ENCODE measurements at regions not wholly inside any gene's neighbourhood (a gene's known extent, or its start where the extent isn't known, plus 50 kb on each side); places are given as distances from the start of the nearest gene placed in this dataset.

DNA sequence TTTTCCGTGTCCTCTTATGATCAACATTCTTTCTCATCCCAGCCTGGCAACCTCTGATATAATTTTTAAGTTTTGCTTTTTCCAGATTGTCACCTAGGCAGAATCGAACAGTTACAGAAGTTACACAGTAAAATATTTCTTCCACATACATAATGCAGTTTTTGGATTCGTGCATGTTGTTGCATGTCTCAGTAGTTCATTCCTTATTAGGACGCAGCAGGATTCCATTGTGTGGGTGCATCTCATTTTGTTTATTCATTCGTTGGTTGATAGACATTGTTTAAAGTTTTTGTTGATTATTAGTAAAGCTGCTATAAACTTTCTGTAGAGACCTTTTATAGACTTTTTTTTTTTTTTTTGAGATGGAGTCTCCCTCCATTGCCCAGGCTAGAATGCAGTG is 284.3 kb upstream of the FERMT1 start:
- TF ChIP-seq, protein P1, sequence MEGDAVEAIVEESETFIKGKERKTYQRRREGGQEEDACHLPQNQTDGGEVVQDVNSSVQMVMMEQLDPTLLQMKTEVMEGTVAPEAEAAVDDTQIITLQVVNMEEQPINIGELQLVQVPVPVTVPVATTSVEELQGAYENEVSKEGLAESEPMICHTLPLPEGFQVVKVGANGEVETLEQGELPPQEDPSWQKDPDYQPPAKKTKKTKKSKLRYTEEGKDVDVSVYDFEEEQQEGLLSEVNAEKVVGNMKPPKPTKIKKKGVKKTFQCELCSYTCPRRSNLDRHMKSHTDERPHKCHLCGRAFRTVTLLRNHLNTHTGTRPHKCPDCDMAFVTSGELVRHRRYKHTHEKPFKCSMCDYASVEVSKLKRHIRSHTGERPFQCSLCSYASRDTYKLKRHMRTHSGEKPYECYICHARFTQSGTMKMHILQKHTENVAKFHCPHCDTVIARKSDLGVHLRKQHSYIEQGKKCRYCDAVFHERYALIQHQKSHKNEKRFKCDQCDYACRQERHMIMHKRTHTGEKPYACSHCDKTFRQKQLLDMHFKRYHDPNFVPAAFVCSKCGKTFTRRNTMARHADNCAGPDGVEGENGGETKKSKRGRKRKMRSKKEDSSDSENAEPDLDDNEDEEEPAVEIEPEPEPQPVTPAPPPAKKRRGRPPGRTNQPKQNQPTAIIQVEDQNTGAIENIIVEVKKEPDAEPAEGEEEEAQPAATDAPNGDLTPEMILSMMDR (IDR thresholded peaks at IDR 0.05; ENCODE audit: extremely low read depth, insufficient read depth, missing control alignments): no peak
- in situ Hi-C loops (cut with MboI; ENCODE audit: low pct_unique_long_range_greater_than_20kb, low sequenced_read_pairs, unreplicated experiment): no loop called here
- DNase-seq (ENCODE audit: low spot score): no peak

DNA sequence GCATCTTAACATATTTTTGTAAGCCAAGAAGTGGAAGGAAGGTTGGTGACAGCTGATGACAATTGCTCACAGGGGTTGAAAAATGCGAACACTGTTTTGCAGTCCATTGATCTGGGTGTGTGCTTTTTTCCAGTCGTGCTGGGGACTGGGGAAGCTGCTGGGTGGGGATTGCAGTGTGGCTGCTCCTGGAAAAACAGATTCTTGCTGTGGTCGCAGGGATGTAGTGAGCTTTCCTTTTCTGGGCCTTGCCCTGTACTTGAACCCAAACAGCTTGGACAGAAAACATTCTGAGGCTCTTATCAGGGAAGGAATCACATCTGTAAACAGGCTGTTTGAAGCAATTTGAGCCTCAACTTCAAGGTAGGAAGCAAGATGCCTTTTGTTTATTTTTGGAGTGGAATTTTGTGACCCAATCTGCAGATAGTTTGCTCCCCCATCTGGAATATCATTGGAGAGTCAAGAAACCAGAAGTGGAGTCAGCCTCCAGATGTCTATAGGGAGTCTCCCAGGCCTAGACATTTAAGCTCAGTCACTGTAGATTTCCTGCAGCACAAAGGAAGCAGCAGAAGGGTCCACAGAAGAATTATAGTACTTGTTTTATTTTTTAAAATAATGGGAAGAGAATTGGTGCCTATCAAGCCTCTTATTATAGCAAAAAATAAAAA is 279.2 kb upstream of the FERMT1 start:
- in situ Hi-C loops (cut with MboI; ENCODE audit: low pct_unique_long_range_greater_than_20kb, low sequenced_read_pairs, unreplicated experiment): no loop called here
- no peak for DNase-seq (ENCODE audit: low spot score)
- TF ChIP-seq, protein P1 (IDR thresholded peaks at IDR 0.05; ENCODE audit: extremely low read depth, insufficient read depth, missing control alignments): no peak

DNA sequence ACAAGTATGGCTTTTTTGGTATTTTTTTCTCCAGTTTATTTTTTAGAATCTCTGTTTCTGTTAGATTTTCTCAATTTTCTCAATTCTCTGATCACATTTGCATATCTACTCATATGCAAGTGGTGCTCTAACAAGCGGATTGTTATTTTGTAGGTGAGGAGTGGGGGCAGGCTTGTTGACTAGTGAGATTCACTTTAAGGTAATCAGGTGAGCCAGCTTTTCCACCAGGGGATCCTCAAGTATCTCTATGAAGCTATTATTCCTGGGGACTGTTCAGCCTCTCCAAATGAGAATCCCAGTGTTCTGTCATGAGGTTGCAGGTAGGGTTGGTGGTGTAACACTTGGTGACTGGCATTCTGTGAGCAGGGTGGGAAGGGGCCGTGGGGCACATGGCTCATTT is 274.3 kb upstream of the FERMT1 start:
- in situ Hi-C loops (cut with MboI; ENCODE audit: low pct_unique_long_range_greater_than_20kb, low sequenced_read_pairs, unreplicated experiment): no loop called here
- no peak for DNase-seq (ENCODE audit: low spot score)
- TF ChIP-seq, protein P1 (IDR thresholded peaks at IDR 0.05; ENCODE audit: extremely low read depth, insufficient read depth, missing control alignments): no peak

DNA sequence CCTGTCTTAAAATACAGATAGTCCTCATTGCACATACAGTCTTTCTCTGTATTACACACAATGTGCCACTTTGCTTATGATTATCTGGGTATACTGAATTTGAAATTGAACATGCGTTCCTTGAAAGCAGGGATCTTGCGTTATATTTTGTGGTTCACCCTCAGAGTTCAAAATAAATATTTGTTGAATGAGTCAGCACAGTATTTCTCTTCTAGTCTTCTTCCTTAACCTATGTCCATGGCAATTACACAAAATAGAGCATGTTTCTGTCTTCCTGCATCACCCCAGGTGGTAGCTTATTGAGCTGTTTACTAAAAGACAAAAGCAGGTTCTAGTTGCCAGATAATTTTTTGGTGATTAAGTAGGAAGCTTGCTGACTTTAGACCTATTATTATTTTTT is 272.9 kb upstream of the FERMT1 start:
- TF ChIP-seq, protein P1 (IDR thresholded peaks at IDR 0.05; ENCODE audit: extremely low read depth, insufficient read depth, missing control alignments): no peak
- no peak for DNase-seq (ENCODE audit: low spot score)
- in situ Hi-C loops (cut with MboI; ENCODE audit: low pct_unique_long_range_greater_than_20kb, low sequenced_read_pairs, unreplicated experiment): no loop called here

DNA sequence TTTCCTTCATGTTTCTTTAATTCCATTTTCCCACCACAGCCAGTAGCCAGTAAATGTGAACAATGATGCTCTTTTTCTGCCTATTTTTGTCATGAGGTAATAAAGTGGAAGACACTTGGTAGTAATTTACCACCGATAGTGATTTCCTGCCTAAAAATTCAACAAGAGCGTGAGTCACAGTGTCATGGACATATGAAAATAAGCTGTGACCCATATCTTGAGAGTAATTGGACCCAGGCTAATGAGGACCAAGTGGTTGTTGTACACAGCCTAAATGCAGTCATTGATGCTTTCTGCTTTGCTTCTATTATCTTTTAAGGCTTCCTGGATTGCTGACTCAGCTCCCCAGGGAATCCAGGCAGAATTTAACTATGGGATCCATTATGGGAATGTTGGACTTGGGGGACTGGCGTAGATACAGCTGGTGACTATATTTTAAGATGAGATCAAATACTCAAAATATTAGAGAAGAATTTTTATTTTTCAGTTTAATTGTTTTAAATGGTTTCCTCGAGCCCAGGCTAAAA is 265.9 kb upstream of the FERMT1 start:
- DNase-seq (ENCODE audit: low spot score): no peak
- TF ChIP-seq, protein P1 (IDR thresholded peaks at IDR 0.05; ENCODE audit: extremely low read depth, insufficient read depth, missing control alignments): no peak
- in situ Hi-C loops (cut with MboI; ENCODE audit: low pct_unique_long_range_greater_than_20kb, low sequenced_read_pairs, unreplicated experiment): no loop called here

DNA sequence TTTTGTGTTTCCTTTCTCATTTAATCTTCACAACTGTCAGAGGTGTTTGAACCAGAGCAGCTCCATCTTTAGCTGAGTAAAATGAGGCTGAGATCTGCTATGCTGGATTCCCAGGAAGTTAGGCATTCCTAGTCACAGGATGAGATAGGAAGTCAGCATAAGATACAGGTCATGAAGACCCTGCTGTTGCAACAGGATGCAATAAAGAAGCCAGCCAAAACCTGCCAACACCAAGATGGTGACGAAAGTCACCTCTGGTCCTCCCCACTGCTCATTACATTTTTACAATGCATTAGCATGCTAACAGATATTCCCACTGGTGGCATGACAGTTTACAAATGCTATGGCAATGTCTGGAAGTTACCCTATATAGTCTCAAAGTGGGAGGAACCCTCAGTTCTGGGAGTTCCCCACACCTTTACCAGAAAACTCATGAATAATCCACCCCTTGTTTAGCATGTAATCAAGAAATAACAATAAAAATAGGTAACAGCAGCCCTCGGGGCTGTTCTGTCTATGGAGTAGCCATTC is 262.2 kb upstream of the FERMT1 start:
- no peak for DNase-seq (ENCODE audit: low spot score)
- TF ChIP-seq, protein P1 (IDR thresholded peaks at IDR 0.05; ENCODE audit: extremely low read depth, insufficient read depth, missing control alignments): no peak
- in situ Hi-C loops (cut with MboI; ENCODE audit: low pct_unique_long_range_greater_than_20kb, low sequenced_read_pairs, unreplicated experiment): no loop called here

Data from GM13977 (cell line).